H1 (cell line): ENCODE measurements at regions not wholly inside any gene's neighbourhood (a gene's known extent, or its start where the extent isn't known, plus 50 kb on each side); places are given as distances from the start of the nearest gene placed in this dataset.

Experiments
- GTF2F1 ChIP-seq: IDR thresholded peaks from 2 replicates; pipeline ENCODE4 v1.6.1; 2012; ENCODE audit warnings: low read depth, low read length, improper control_type of control experiment, borderline replicate concordance
- NANOG ChIP-seq: IDR thresholded peaks from 2 replicates; pipeline ENCODE4 v1.6.1; 2011; ENCODE audit warnings: low read length, low read depth, mild to moderate bottlenecking, inconsistent platforms; ENCODE audit not compliant: insufficient read depth, poor library complexity, severe bottlenecking
- NRF1 ChIP-seq: IDR thresholded peaks from 2 replicates; pipeline ENCODE4 v1.6.1; 2011; ENCODE audit warnings: mild to moderate bottlenecking, low read depth, low read length, improper control_type of control experiment
- TF ChIP-seq, protein P1 (sequence below): fragments of 300-600 bp; sonication (generic); IDR thresholded peaks from 2 replicates; pipeline ENCODE4 v1.7.1; 2012; ENCODE audit warnings: low read length, moderate library complexity, mild to moderate bottlenecking, inconsistent platforms; ENCODE audit not compliant: insufficient replicate concordance

DNA sequence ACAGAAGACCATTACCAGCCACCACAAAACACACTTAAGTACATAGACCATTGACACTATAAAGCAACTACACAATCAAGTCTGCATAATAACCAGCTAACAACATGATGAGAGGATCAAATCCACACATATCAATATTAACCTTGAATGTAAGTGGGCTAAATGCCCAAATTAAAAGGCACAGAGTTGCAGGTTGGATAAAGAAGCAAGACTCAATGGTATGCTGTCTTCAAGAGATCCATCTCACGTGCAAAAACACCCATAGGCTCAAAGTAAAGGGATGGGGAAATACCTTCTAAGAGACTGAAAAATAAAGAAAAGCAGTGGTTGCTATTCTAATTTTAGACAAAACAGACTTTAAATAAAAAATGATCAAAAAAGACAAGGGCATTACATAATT lies 113.6 kb upstream of the CD180 start (continued):
- TF ChIP-seq, protein P1, sequence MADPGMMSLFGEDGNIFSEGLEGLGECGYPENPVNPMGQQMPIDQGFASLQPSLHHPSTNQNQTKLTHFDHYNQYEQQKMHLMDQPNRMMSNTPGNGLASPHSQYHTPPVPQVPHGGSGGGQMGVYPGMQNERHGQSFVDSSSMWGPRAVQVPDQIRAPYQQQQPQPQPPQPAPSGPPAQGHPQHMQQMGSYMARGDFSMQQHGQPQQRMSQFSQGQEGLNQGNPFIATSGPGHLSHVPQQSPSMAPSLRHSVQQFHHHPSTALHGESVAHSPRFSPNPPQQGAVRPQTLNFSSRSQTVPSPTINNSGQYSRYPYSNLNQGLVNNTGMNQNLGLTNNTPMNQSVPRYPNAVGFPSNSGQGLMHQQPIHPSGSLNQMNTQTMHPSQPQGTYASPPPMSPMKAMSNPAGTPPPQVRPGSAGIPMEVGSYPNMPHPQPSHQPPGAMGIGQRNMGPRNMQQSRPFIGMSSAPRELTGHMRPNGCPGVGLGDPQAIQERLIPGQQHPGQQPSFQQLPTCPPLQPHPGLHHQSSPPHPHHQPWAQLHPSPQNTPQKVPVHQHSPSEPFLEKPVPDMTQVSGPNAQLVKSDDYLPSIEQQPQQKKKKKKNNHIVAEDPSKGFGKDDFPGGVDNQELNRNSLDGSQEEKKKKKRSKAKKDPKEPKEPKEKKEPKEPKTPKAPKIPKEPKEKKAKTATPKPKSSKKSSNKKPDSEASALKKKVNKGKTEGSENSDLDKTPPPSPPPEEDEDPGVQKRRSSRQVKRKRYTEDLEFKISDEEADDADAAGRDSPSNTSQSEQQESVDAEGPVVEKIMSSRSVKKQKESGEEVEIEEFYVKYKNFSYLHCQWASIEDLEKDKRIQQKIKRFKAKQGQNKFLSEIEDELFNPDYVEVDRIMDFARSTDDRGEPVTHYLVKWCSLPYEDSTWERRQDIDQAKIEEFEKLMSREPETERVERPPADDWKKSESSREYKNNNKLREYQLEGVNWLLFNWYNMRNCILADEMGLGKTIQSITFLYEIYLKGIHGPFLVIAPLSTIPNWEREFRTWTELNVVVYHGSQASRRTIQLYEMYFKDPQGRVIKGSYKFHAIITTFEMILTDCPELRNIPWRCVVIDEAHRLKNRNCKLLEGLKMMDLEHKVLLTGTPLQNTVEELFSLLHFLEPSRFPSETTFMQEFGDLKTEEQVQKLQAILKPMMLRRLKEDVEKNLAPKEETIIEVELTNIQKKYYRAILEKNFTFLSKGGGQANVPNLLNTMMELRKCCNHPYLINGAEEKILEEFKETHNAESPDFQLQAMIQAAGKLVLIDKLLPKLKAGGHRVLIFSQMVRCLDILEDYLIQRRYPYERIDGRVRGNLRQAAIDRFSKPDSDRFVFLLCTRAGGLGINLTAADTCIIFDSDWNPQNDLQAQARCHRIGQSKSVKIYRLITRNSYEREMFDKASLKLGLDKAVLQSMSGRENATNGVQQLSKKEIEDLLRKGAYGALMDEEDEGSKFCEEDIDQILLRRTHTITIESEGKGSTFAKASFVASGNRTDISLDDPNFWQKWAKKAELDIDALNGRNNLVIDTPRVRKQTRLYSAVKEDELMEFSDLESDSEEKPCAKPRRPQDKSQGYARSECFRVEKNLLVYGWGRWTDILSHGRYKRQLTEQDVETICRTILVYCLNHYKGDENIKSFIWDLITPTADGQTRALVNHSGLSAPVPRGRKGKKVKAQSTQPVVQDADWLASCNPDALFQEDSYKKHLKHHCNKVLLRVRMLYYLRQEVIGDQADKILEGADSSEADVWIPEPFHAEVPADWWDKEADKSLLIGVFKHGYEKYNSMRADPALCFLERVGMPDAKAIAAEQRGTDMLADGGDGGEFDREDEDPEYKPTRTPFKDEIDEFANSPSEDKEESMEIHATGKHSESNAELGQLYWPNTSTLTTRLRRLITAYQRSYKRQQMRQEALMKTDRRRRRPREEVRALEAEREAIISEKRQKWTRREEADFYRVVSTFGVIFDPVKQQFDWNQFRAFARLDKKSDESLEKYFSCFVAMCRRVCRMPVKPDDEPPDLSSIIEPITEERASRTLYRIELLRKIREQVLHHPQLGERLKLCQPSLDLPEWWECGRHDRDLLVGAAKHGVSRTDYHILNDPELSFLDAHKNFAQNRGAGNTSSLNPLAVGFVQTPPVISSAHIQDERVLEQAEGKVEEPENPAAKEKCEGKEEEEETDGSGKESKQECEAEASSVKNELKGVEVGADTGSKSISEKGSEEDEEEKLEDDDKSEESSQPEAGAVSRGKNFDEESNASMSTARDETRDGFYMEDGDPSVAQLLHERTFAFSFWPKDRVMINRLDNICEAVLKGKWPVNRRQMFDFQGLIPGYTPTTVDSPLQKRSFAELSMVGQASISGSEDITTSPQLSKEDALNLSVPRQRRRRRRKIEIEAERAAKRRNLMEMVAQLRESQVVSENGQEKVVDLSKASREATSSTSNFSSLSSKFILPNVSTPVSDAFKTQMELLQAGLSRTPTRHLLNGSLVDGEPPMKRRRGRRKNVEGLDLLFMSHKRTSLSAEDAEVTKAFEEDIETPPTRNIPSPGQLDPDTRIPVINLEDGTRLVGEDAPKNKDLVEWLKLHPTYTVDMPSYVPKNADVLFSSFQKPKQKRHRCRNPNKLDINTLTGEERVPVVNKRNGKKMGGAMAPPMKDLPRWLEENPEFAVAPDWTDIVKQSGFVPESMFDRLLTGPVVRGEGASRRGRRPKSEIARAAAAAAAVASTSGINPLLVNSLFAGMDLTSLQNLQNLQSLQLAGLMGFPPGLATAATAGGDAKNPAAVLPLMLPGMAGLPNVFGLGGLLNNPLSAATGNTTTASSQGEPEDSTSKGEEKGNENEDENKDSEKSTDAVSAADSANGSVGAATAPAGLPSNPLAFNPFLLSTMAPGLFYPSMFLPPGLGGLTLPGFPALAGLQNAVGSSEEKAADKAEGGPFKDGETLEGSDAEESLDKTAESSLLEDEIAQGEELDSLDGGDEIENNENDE, result no peak
- TF ChIP-seq NRF1 (no peak), NANOG (no peak), GTF2F1 (no peak)
